ENCODE measurements at regions not wholly inside any gene's neighbourhood (a gene's known extent, or its start where the extent isn't known, plus 50 kb on each side); places are given as distances from the start of the nearest gene placed in this dataset.

DNA sequence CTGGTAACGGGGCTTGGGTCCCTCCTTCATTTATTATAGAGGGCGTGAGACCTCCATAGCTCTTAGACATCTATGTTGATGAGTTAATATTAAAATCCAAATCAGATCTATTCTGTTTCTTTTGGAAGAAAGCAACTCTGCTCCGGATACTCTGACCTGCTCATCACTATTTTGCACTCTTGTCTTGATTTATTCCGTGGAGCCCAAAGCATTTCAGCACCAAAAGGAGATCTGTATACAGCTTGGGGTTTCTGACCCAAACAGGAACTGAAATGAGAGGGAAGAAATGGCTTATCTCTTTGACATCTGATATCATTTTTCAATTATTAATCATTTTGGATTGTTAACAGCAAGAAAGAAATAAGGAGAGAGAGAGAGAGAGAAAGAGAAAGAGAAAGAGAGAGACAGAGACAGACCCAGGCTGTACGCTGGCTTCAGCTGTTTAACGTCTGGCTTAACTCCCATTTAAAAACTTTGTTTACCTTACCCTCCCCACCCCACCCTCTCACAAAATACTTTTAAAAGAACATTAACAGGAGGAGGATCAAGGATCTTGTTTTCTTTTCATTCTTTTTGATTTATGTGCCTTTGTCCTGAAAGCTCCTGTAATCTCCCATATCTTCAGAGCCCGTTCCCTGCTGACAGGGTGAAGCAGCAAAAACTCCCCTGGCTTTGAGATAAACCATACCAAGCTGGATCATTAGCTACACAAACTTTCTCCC is 231.4 kb upstream of the TUT7 start:
- CTCF ChIA-PET = no interaction called here

DNA sequence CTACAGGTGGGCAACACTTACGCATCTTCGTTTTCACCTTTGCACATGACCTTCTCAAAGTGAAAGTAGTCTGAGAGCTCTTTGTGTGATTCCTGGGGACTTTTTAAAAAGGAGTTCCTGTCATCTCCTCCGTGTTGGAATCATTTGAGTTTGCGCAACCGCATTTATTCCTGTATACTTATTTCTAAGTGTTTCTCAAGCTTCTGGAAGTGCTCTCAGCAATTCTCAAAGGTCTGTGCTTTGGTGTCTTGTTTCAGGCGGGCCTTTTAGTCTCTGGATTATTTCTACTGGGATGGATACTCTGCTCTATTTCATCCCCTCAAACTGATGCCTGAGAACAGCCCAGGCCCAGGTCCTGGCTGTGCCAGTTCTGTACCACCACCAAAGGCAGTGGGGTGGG is 226.5 kb upstream of the TUT7 start:
- H3K27me3 Mint-ChIP-seq (ENCODE audit: unreplicated experiment) = peaks cover 30% of the 10 kb centered on the region

More for the DNA sequence above, 231.4 kb upstream of the TUT7 start:
- TF ChIP-seq CTCF (IDR thresholded peaks at IDR 0.05; ENCODE audit: unreplicated experiment) = no peak
- BruUV-seq (replicated peaks) = no TSS peak
- intact Hi-C loops (cut with micrococcal nuclease; ENCODE audit: unreplicated experiment) = no loop called here
- Mint-ChIP-seq H3K4me3 (ENCODE audit: low read depth, unreplicated experiment) (peak overlapping the region; percentile 28), H3K4me1 (ENCODE audit: low read depth, unreplicated experiment) (peaks cover 9% of the 10 kb centered on the region), H3K27me3 (ENCODE audit: unreplicated experiment) (no peaks in the 10 kb centered on the region), H3K27ac (ENCODE audit: unreplicated experiment) (no peak overlapping the region), H3K9me3 (ENCODE audit: low read depth, unreplicated experiment) (no peaks in the 10 kb centered on the region), H3K36me3 (ENCODE audit: insufficient read depth, unreplicated experiment) (peaks cover 5% of the 10 kb centered on the region)
- no peak for DNase-seq

DNA sequence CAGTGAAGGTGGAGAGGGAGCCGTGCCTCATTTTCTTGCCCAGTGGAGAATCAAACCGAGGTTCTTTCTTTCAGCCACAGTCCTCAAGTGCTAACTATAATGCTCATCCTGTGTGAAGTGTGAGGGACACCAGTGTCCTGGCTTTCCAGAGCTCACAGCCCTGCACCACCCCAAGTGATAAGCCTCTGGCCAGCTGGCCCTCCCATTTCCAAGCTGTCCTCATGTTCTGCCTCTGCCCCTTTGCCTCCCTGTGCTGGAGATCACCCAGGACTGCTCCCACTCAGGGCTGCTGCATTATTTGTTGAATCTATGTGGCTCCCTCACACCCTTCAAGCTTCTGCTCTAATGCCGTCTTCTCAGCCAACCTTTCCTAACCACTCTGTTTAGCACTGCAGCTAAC is 224.5 kb upstream of the TUT7 start:
- intact Hi-C loops (cut with micrococcal nuclease; ENCODE audit: unreplicated experiment) = no loop called here
- no peak for TF ChIP-seq CTCF (IDR thresholded peaks at IDR 0.05; ENCODE audit: unreplicated experiment)
- H3K9me3 Mint-ChIP-seq (ENCODE audit: low read depth, unreplicated experiment) = no peaks in the 10 kb centered on the region
- peaks cover 5% of the 10 kb centered on the region for H3K36me3 Mint-ChIP-seq (ENCODE audit: insufficient read depth, unreplicated experiment)
- no peaks in the 10 kb centered on the region for H3K4me1 Mint-ChIP-seq (ENCODE audit: low read depth, unreplicated experiment)
- peaks cover 50% of the 10 kb centered on the region for H3K27me3 Mint-ChIP-seq (ENCODE audit: unreplicated experiment)
- CTCF ChIA-PET = no interaction called here
- BruUV-seq (replicated peaks) = no TSS peak
- DNase-seq = no peak
- H3K27ac Mint-ChIP-seq (ENCODE audit: unreplicated experiment) = no peak overlapping the region
- H3K4me3 Mint-ChIP-seq (ENCODE audit: low read depth, unreplicated experiment) = no peak overlapping the region

More for the DNA sequence above, 226.5 kb upstream of the TUT7 start:
- CTCF ChIA-PET = interaction anchor here (0.6 kb wide), 1 partner anchor 226 kb away, joined by 5 read pairs; no protein-coding TSS in a partner anchor
- BruUV-seq (replicated peaks) = no TSS peak
- DNase-seq = no peak
- Mint-ChIP-seq H3K9me3 (ENCODE audit: low read depth, unreplicated experiment) (no peaks in the 10 kb centered on the region), H3K4me3 (ENCODE audit: low read depth, unreplicated experiment) (no peak overlapping the region), H3K4me1 (ENCODE audit: low read depth, unreplicated experiment) (peaks cover 5% of the 10 kb centered on the region), H3K36me3 (ENCODE audit: insufficient read depth, unreplicated experiment) (peaks cover 5% of the 10 kb centered on the region), H3K27ac (ENCODE audit: unreplicated experiment) (no peak overlapping the region)
- intact Hi-C loops (cut with micrococcal nuclease; ENCODE audit: unreplicated experiment) = no loop called here
- no peak for TF ChIP-seq CTCF (IDR thresholded peaks at IDR 0.05; ENCODE audit: unreplicated experiment)

- no peak for TF ChIP-seq CTCF (IDR thresholded peaks at IDR 0.05; ENCODE audit: unreplicated experiment)
- Mint-ChIP-seq H3K4me3 (ENCODE audit: low read depth, unreplicated experiment) (no peak overlapping the region), H3K4me1 (ENCODE audit: low read depth, unreplicated experiment) (no peaks in the 10 kb centered on the region), H3K9me3 (ENCODE audit: low read depth, unreplicated experiment) (no peaks in the 10 kb centered on the region), H3K36me3 (ENCODE audit: insufficient read depth, unreplicated experiment) (peaks cover 5% of the 10 kb centered on the region), H3K27ac (ENCODE audit: unreplicated experiment) (no peak overlapping the region), H3K27me3 (ENCODE audit: unreplicated experiment) (peaks cover 55% of the 10 kb centered on the region)
- intact Hi-C loops (cut with micrococcal nuclease; ENCODE audit: unreplicated experiment) = no loop called here
- CTCF ChIA-PET = no interaction called here
- BruUV-seq (replicated peaks) = no TSS peak
- DNase-seq = no peak
Observed at GRCh38 chr9:86577420-86578333, 223.5 kb upstream of the TUT7 start.
